HepG2 (cell line): ENCODE measurements at regions not wholly inside any gene's neighbourhood (a gene's known extent, or its start where the extent isn't known, plus 50 kb on each side); places are given as distances from the start of the nearest gene placed in this dataset.

Experiments
- ARID5B ChIP-seq: IDR thresholded peaks from 2 replicates; pipeline ENCODE4 v1.4.0; 2020; ENCODE audit warnings: mild to moderate bottlenecking, missing genetic modification reagents
- EEA1 ChIP-seq: sonication (generic); formaldehyde crosslinking; IDR thresholded peaks from 2 replicates; pipeline ENCODE4 v1.5.1; 2020; ENCODE audit warnings: mild to moderate bottlenecking, missing genetic modification reagents, borderline replicate concordance
- EP300 ChIP-seq, 3 experiments: sonication (generic) in 1 of 3; formaldehyde crosslinking in 1 of 3; IDR thresholded peaks; 2 replicates each; pipeline versions ENCODE4 v1.5.1 to v1.6.1; 2011 to 2020; ENCODE audit warnings: low read depth in 2 of 3, low read length in 2 of 3, borderline replicate concordance in 1 of 3, improper control_type of control experiment in 1 of 3, mild to moderate bottlenecking in 1 of 3, missing genetic modification reagents in 1 of 3, moderate library complexity in 1 of 3
- FOXO1 ChIP-seq: sonication (generic); formaldehyde crosslinking; IDR thresholded peaks from 2 replicates; pipeline ENCODE4 v1.4.0; 2020; ENCODE audit warnings: missing genetic modification reagents
- GTF3A ChIP-seq: sonication (generic); formaldehyde crosslinking; conservative IDR thresholded peaks from 2 replicates; pipeline ENCODE4 v1.4.0; 2020; ENCODE audit warnings: mild to moderate bottlenecking, missing genetic modification reagents
- HMG20A ChIP-seq: IDR thresholded peaks from 2 replicates; pipeline ENCODE4 v1.6.1; 2016; ENCODE audit warnings: borderline replicate concordance
- HNRNPUL1 ChIP-seq: fragments of 200-400 bp; formaldehyde crosslinking; IDR thresholded peaks from 2 replicates; pipeline ENCODE4 v1.6.1; 2017; ENCODE audit warnings: low read depth, mild to moderate bottlenecking, low read length, moderate library complexity
- HOXA9 ChIP-seq: sonication (generic); formaldehyde crosslinking; IDR thresholded peaks from 2 replicates; pipeline ENCODE4 v1.8.1; 2022; ENCODE audit warnings: missing genetic modification reagents, mild to moderate bottlenecking, moderate library complexity, borderline replicate concordance
- JARID2 ChIP-seq: sonication (generic); formaldehyde crosslinking; IDR thresholded peaks from 2 replicates; pipeline ENCODE4 v1.8.1; 2023; ENCODE audit warnings: missing genetic modification reagents, inconsistent platforms; ENCODE audit not compliant: insufficient replicate concordance
- POLR2A ChIP-seq, 2 experiments: IDR thresholded peaks; 2 replicates each; pipeline ENCODE4 v1.6.1; 2011; ENCODE audit warnings: low read depth in 2 of 2, low read length in 2 of 2, mild to moderate bottlenecking in 1 of 2, moderate library complexity in 1 of 2; ENCODE audit not compliant: insufficient read depth in 1 of 2
- PTBP1 ChIP-seq: fragments of 200-400 bp; formaldehyde crosslinking; IDR thresholded peaks from 2 replicates; pipeline ENCODE4 v1.6.1; 2018; ENCODE audit warnings: low read length, low read depth; ENCODE audit not compliant: poor library complexity, severe bottlenecking
- SP1 ChIP-seq, 2 experiments: fragments of 450-650 bp in 1 of 2; sonication (generic) in 1 of 2; formaldehyde crosslinking in 1 of 2; IDR thresholded peaks; 2 replicates each; pipeline versions ENCODE4 v1.4.0 to v1.6.1; 2016 to 2020; ENCODE audit warnings: missing genetic modification reagents in 1 of 2
- U2AF1 ChIP-seq: fragments of 200-400 bp; formaldehyde crosslinking; optimal IDR thresholded peaks from 2 replicates; pipeline ENCODE3; 2017; ENCODE audit warnings: mild to moderate bottlenecking, low read depth, low read length
- ZNF318 ChIP-seq: sonication (generic); formaldehyde crosslinking; IDR thresholded peaks from 2 replicates; pipeline ENCODE4 v1.4.0; 2020; ENCODE audit warnings: mild to moderate bottlenecking, missing genetic modification reagents
- ZNF567 ChIP-seq: sonication (generic); formaldehyde crosslinking; IDR thresholded peaks from 2 replicates; pipeline ENCODE4 v1.8.1; 2023; ENCODE audit warnings: mild to moderate bottlenecking, missing genetic modification reagents, borderline replicate concordance
- ZNF878 ChIP-seq: sonication (generic); formaldehyde crosslinking; IDR thresholded peaks from 2 replicates; pipeline ENCODE4 v1.8.1; 2023; ENCODE audit warnings: mild to moderate bottlenecking, missing genetic modification reagents, moderate library complexity
- ZSCAN31 ChIP-seq: sonication (generic); formaldehyde crosslinking; IDR thresholded peaks from 2 replicates; pipeline ENCODE4 v1.5.0; 2020; ENCODE audit warnings: low read depth, mild to moderate bottlenecking, missing genetic modification reagents

GRCh38 chr2:84293791-84294380, 165.2 kb downstream of the SUCLG1 start (continued):
- TF ChIP-seq GTF3A (CRISPR knock-in tag) (no peak), PTBP1 (no peak), ZNF878 (peak; percentile 94), ZSCAN31 (CRISPR knock-in tag) (0 out of 2 replicates have a peak, but pooled peaks have one; percentile 48), EEA1 (CRISPR knock-in tag) (peak; percentile 45; the same call in 1 of the 2 replicates), HNRNPUL1 (no peak), ARID5B (peak; percentile 97), ZNF567 (CRISPR knock-in tag) (0 out of 2 replicates have a peak, but pooled peaks have one; percentile 61), SP1 (IDR thresholded peaks at IDR 0.05) (no peak), SP1 (CRISPR knock-in tag; IDR thresholded peaks at IDR 0.05) (no peak; the same call in 1 of the 2 replicates), POLR2A (IDR thresholded peaks at IDR 0.05; ENCODE audit: insufficient read depth in 1 of 2, low read depth in 2 of 2, low read length in 2 of 2) (peak in 1 of 2 experiments; percentile 31; a peak in 1 of 4 replicates), HMG20A (peak; percentile 95), EP300 (IDR thresholded peaks at IDR 0.05; ENCODE audit: low read depth in 2 of 2, low read length in 2 of 2) (peak; percentile 95 to 97), EP300 (CRISPR knock-in tag; IDR thresholded peaks at IDR 0.05; ENCODE audit: borderline replicate concordance) (peak; percentile 97), U2AF1 (no peak), HOXA9 (CRISPR knock-in tag) (no peak), ZNF318 (CRISPR knock-in tag) (no peak; the same call in 1 of the 2 replicates), JARID2 (CRISPR knock-in tag) (peak; percentile 26), FOXO1 (peak; percentile 98)
